Mesenchymal stem cell (in vitro differentiated cells and primary cell): ENCODE measurements at regions not wholly inside any gene's neighbourhood (a gene's known extent, or its start where the extent isn't known, plus 50 kb on each side); places are given as distances from the start of the nearest gene placed in this dataset.

Experiments used
- DNase-seq: peaks from one replicate; pipeline ENCODE4 v3.0.0-alpha.2; 2013
- H2AFZ ChIP-seq: one replicate; pipeline ENCODE4 v1.6.1; 2013; ENCODE audit warnings: low read depth, mild to moderate bottlenecking, control low read depth, inconsistent platforms, low read length, moderate library complexity
- H2AK5ac ChIP-seq: 2 replicates; pipeline ENCODE4 v1.6.1; 2013; ENCODE audit warnings: low read length, moderate library complexity, mild to moderate bottlenecking, inconsistent platforms; ENCODE audit not compliant: severe bottlenecking
- H2BK120ac ChIP-seq: one replicate; pipeline ENCODE4 v1.6.1; 2013; ENCODE audit warnings: low read depth, mild to moderate bottlenecking, inconsistent platforms, low read length, moderate library complexity
- H2BK12ac ChIP-seq, 2 experiments: one replicate each; pipeline ENCODE4 v1.6.1; 2013; ENCODE audit warnings: inconsistent platforms in 2 of 2, low read length in 2 of 2, mild to moderate bottlenecking in 2 of 2, moderate library complexity in 2 of 2, control low read depth in 1 of 2
- H2BK15ac ChIP-seq: one replicate; pipeline ENCODE4 v1.6.1; 2013; ENCODE audit warnings: mild to moderate bottlenecking, low read depth, inconsistent platforms; ENCODE audit not compliant: poor library complexity, severe bottlenecking
- H2BK5ac ChIP-seq: 2 replicates; pipeline ENCODE4 v1.6.1; 2013; ENCODE audit warnings: low read depth, mild to moderate bottlenecking, low read length, control low read depth, inconsistent platforms; ENCODE audit not compliant: poor library complexity, severe bottlenecking
- H3K14ac ChIP-seq, 2 experiments: one replicate each; pipeline ENCODE4 v1.6.1; 2013; ENCODE audit warnings: inconsistent platforms in 2 of 2, low read length in 2 of 2, control low read depth in 1 of 2, mild to moderate bottlenecking in 1 of 2, moderate library complexity in 1 of 2
- H3K18ac ChIP-seq, 2 experiments: one replicate each; pipeline ENCODE4 v1.6.1; 2013; ENCODE audit warnings: inconsistent platforms in 2 of 2, low read length in 2 of 2, control low read depth in 1 of 2, low read depth in 1 of 2, mild to moderate bottlenecking in 1 of 2
- H3K23ac ChIP-seq, 2 experiments: one replicate each; pipeline ENCODE4 v1.6.1; 2013; ENCODE audit warnings: inconsistent platforms in 2 of 2, low read length in 2 of 2, mild to moderate bottlenecking in 2 of 2, moderate library complexity in 2 of 2, control low read depth in 1 of 2
- H3K27ac ChIP-seq: 2 replicates; pipeline ENCODE4 v1.5.1; 2013; ENCODE audit warnings: mild to moderate bottlenecking, moderate library complexity, low read length, control low read depth, inconsistent platforms; ENCODE audit not compliant: poor library complexity, severe bottlenecking
- H3K27me3 ChIP-seq, 2 experiments: 2 replicates each; pipeline versions ENCODE4 v1.6.1 to v1.7.0; 2013; ENCODE audit warnings: low read length in 2 of 2, mild to moderate bottlenecking in 2 of 2, moderate library complexity in 2 of 2, control low read depth in 1 of 2, inconsistent platforms in 1 of 2; ENCODE audit not compliant: control insufficient read depth in 1 of 2, insufficient read depth in 1 of 2
- H3K36me3 ChIP-seq, 2 experiments: 2 replicates each; pipeline versions ENCODE4 v1.6.1 to v1.7.0; 2013; ENCODE audit warnings: low read length in 2 of 2, control low read depth in 1 of 2, inconsistent platforms in 1 of 2, low read depth in 1 of 2, mild to moderate bottlenecking in 1 of 2; ENCODE audit not compliant: insufficient read depth in 2 of 2, control insufficient read depth in 1 of 2
- H3K4ac ChIP-seq, 2 experiments: one replicate each; pipeline ENCODE4 v1.6.1; 2013; ENCODE audit warnings: inconsistent platforms in 2 of 2, low read length in 2 of 2, mild to moderate bottlenecking in 2 of 2, moderate library complexity in 2 of 2, control low read depth in 1 of 2, low read depth in 1 of 2
- H3K4me1 ChIP-seq: 2 replicates; pipeline ENCODE4 v1.6.1; 2013; ENCODE audit warnings: low read depth, low read length, control low read depth; ENCODE audit not compliant: control insufficient read depth, insufficient read depth
- H3K4me2 ChIP-seq: 2 replicates; pipeline ENCODE4 v1.6.1; 2013; ENCODE audit warnings: low read length, mild to moderate bottlenecking, inconsistent platforms; ENCODE audit not compliant: poor library complexity, severe bottlenecking
- H3K4me3 ChIP-seq, 2 experiments: 2 replicates each; pipeline versions ENCODE4 v1.5.1 to v1.7.0; 2013; ENCODE audit warnings: low read length in 2 of 2, mild to moderate bottlenecking in 2 of 2, control low read depth in 1 of 2, low read depth in 1 of 2; ENCODE audit not compliant: insufficient read depth in 1 of 2
- H3K79me1 ChIP-seq: replicated peaks from 2 replicates; pipeline ENCODE4 v1.6.1; 2013; ENCODE audit warnings: mild to moderate bottlenecking, control low read depth, low read length, inconsistent platforms; ENCODE audit not compliant: poor library complexity, severe bottlenecking
- H3K9ac ChIP-seq: 2 replicates; pipeline ENCODE4 v1.7.0; 2013; ENCODE audit warnings: mild to moderate bottlenecking, low read length, moderate library complexity
- H3K9me3 ChIP-seq: 2 replicates; pipeline ENCODE4 v1.7.0; 2013; ENCODE audit warnings: mild to moderate bottlenecking, low read length; ENCODE audit not compliant: control insufficient read depth
- H4K8ac ChIP-seq: one replicate; pipeline ENCODE4 v1.6.1; 2013; ENCODE audit warnings: inconsistent platforms, mild to moderate bottlenecking, low read length, moderate library complexity
- H4K91ac ChIP-seq: one replicate; pipeline ENCODE4 v1.6.1; 2013; ENCODE audit warnings: mild to moderate bottlenecking, low read length, inconsistent platforms
- WGBS: methylation state at CpG from one replicate; pipeline ENCODE4 v1.1.7; 2013; ENCODE audit warnings: mixed read lengths; 5-methylcytosine and 5-hydroxymethylcytosine counted together

- Histone ChIP-seq H3K9me3 (peaks cover 29% of the 10 kb centered on the region), H4K8ac (no peak overlapping the region), H2AFZ (no peak overlapping the region), H3K4me2 (no peak overlapping the region), H4K91ac (no peak overlapping the region), H3K27me3 (peaks cover 0 to 4% of the 10 kb centered on the region in 2 experiments), H2BK120ac (no peak overlapping the region), H2BK15ac (no peak overlapping the region), H3K27ac (no peak overlapping the region), H3K4ac (no peak overlapping the region), H3K23ac (no peak overlapping the region), H3K18ac (no peak overlapping the region), H2BK12ac (no peak overlapping the region), H3K79me1 (no peaks in the 10 kb centered on the region), H3K14ac (no peak overlapping the region), H2BK5ac (no peak overlapping the region), H3K36me3 (no peaks in the 10 kb centered on the region), H2AK5ac (no peak overlapping the region), H3K9ac (no peak overlapping the region), H3K4me3 (no peak overlapping the region), H3K4me1 (peaks cover 6% of the 10 kb centered on the region)
- DNase-seq, result no peak
- WGBS, result 83% methylated on average over 1 of the region's 1 CpG
Measured at GRCh38 chr16:72369274-72369673, 197.3 kb upstream of the PMFBP1 start.

GRCh38 chr16:72367851-72368250 lies 195.9 kb upstream of the PMFBP1 start:
- Histone ChIP-seq H3K4me2 (no peak overlapping the region), H4K8ac (no peak overlapping the region), H3K9ac (no peak overlapping the region), H3K4me1 (peaks cover 6% of the 10 kb centered on the region), H3K14ac (no peak overlapping the region), H2AK5ac (no peak overlapping the region), H3K4ac (no peak overlapping the region), H2BK120ac (no peak overlapping the region), H3K9me3 (peaks cover 29% of the 10 kb centered on the region), H4K91ac (no peak overlapping the region), H2AFZ (no peak overlapping the region), H3K36me3 (no peaks in the 10 kb centered on the region), H2BK15ac (no peak overlapping the region), H3K79me1 (no peaks in the 10 kb centered on the region), H3K4me3 (no peak overlapping the region), H3K23ac (no peak overlapping the region), H2BK5ac (no peak overlapping the region), H2BK12ac (no peak overlapping the region), H3K18ac (no peak overlapping the region), H3K27ac (no peak overlapping the region), H3K27me3 (peaks cover 0 to 4% of the 10 kb centered on the region in 2 experiments)
- no peak for DNase-seq

DNA sequence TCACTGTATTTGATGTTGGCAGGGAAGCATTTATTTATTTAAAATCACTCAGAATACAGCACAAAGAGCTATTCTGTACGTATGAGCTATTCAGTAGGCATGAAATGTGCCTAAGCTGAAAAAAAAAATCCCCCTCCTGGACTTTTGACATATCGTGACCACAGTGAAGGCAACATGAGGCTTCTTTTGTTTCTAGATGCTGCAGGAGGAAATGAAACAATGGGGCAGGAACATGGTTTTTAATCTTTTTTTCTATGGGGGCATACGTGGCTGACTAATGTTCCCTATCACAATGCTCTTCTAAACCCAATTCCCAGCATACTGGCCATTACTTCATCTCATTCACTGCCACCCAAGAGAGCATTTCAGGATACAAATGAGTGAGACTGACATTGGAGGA lies 191.0 kb upstream of the PMFBP1 start:
- Histone ChIP-seq H3K4ac (no peak overlapping the region), H3K36me3 (no peaks in the 10 kb centered on the region), H2BK15ac (no peak overlapping the region), H3K14ac (no peak overlapping the region), H2BK5ac (no peak overlapping the region), H3K4me1 (no peaks in the 10 kb centered on the region), H3K9me3 (peaks cover 30% of the 10 kb centered on the region), H3K18ac (no peak overlapping the region), H4K8ac (no peak overlapping the region), H3K9ac (no peak overlapping the region), H3K23ac (no peak overlapping the region), H3K27ac (no peak overlapping the region), H2BK120ac (no peak overlapping the region), H4K91ac (no peak overlapping the region), H2AFZ (no peak overlapping the region), H3K27me3 (no peaks in the 10 kb centered on the region), H2BK12ac (no peak overlapping the region), H2AK5ac (no peak overlapping the region), H3K4me3 (no peak overlapping the region), H3K79me1 (no peaks in the 10 kb centered on the region), H3K4me2 (no peak overlapping the region)
- 85% methylated on average over 3 of the region's 3 CpGs for WGBS
- no peak for DNase-seq

DNA sequence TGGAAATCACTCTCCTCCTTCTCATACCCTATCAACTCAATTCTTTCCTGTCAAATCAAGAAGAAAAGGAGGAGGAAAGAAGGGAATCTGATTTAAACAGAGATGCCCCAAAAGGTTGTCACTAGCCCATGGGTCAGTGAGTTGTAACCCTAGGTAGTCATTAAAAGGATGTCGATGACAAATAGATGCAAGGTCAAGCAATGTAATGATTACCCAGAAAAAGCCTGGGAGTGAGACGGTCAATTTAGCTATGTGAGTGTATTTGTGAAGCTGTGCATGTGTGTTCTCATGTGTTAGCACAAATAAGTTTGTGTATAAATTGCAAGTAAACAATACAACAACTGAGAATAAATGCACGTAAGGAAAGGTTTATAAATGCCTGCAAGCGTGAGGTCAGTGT lies 190.5 kb upstream of the PMFBP1 start:
- H3K9ac ChIP-seq, result no peak overlapping the region
- H3K4me3 ChIP-seq, result no peak overlapping the region
- no peak overlapping the region for H2BK15ac ChIP-seq
- H2BK12ac ChIP-seq, result no peak overlapping the region
- no peak overlapping the region for H3K27ac ChIP-seq
- no peaks in the 10 kb centered on the region for H3K27me3 ChIP-seq
- H2BK5ac ChIP-seq, result no peak overlapping the region
- H2AFZ ChIP-seq, result no peak overlapping the region
- no peak overlapping the region for H2AK5ac ChIP-seq
- no peak overlapping the region for H4K91ac ChIP-seq
- no peak overlapping the region for H3K23ac ChIP-seq
- H3K4me1 ChIP-seq, result no peaks in the 10 kb centered on the region
- H3K14ac ChIP-seq, result no peak overlapping the region
- no peak overlapping the region for H3K18ac ChIP-seq
- no peak for DNase-seq
- WGBS, result 98% methylated on average over 3 of the region's 4 CpGs
- no peak overlapping the region for H3K4me2 ChIP-seq
- H3K36me3 ChIP-seq, result no peaks in the 10 kb centered on the region
- no peak overlapping the region for H4K8ac ChIP-seq
- H3K4ac ChIP-seq, result no peak overlapping the region
- no peak overlapping the region for H2BK120ac ChIP-seq
- H3K9me3 ChIP-seq, result peaks cover 25% of the 10 kb centered on the region
- H3K79me1 ChIP-seq, result no peaks in the 10 kb centered on the region
